Transverse colon (tissue), 4 donors: ENCODE measurements at regions not wholly inside any gene's neighbourhood (a gene's known extent, or its start where the extent isn't known, plus 50 kb on each side); places are given as distances from the start of the nearest gene placed in this dataset.

ENCODE experiments used
- EP300 ChIP-seq: sonication (generic); formaldehyde crosslinking; IDR thresholded peaks from one replicate; pipeline ENCODE4 v1.6.1; 2017; ENCODE audit warnings: antibody characterized with exemption, low read depth
- POLR2A ChIP-seq: fragments of 450-650 bp; IDR thresholded peaks from one replicate; pipeline ENCODE4 v1.6.1; 2016; ENCODE audit warnings: antibody characterized with exemption, mild to moderate bottlenecking, moderate library complexity
- POLR2AphosphoS5 ChIP-seq, 3 donors: sonication (generic); formaldehyde crosslinking; IDR thresholded peaks; one replicate each; pipeline ENCODE4 v1.6.1; 2016; ENCODE audit warnings: antibody characterized with exemption in 3 of 3
- TF ChIP-seq, protein P1 (sequence below), 5 experiments: fragments of 200-600 bp in 3 of 5; fragments of 450-650 bp in 2 of 5; sonication (generic) in 3 of 5; IDR thresholded peaks; 1 replicate in 2 of 5; 2 replicates in 3 of 5; pipeline ENCODE4 v1.5.1; 2016 to 2017; ENCODE audit warnings: antibody characterized with exemption in 5 of 5, inconsistent platforms in 3 of 5, mild to moderate bottlenecking in 2 of 5, moderate library complexity in 1 of 5

DNA sequence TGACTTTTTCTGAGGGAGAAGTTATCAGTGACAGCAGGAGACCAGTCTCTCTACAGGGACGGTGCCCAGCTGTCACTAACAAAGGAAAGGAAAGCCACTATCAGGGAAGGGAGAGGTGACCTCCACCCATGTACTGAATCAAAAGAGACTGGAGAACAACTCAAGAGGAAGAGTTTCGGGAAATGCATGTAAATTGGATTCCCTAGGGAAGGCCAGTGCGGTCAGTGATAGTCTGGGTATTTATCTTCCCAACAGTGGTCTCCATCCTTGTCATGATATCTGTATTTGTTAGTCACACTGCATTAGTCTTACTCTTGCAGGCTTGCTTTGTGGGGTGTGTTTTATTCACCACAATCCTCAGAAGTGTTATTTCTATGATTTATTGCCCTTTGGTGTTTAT lies 193.4 kb upstream of the KIRREL3 start:
- TF ChIP-seq, protein P1, sequence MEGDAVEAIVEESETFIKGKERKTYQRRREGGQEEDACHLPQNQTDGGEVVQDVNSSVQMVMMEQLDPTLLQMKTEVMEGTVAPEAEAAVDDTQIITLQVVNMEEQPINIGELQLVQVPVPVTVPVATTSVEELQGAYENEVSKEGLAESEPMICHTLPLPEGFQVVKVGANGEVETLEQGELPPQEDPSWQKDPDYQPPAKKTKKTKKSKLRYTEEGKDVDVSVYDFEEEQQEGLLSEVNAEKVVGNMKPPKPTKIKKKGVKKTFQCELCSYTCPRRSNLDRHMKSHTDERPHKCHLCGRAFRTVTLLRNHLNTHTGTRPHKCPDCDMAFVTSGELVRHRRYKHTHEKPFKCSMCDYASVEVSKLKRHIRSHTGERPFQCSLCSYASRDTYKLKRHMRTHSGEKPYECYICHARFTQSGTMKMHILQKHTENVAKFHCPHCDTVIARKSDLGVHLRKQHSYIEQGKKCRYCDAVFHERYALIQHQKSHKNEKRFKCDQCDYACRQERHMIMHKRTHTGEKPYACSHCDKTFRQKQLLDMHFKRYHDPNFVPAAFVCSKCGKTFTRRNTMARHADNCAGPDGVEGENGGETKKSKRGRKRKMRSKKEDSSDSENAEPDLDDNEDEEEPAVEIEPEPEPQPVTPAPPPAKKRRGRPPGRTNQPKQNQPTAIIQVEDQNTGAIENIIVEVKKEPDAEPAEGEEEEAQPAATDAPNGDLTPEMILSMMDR (IDR thresholded peaks at IDR 0.05): no peak
- TF ChIP-seq POLR2AphosphoS5 (IDR thresholded peaks at IDR 0.05) (no peak), POLR2A (no peak), EP300 (no peak)
